ENCODE measurements at regions not wholly inside any gene's neighbourhood (a gene's known extent, or its start where the extent isn't known, plus 50 kb on each side); places are given as distances from the start of the nearest gene placed in this dataset.

GRCh38 chr22:34943830-34944229 lies 122.1 kb upstream of the ISX start:
- no peak for DNase-seq

- no peak for DNase-seq
These were observed 119.5 kb upstream of the ISX start for GRCh38 chr22:34946339-34946985.

GRCh38 chr22:34950489-34950888 lies 115.5 kb upstream of the ISX start:
- no peak for DNase-seq

GRCh38 chr22:34951212-34951611 lies 114.7 kb upstream of the ISX start:
- no peak for DNase-seq

GRCh38 chr22:34960005-34960404 lies 106.0 kb upstream of the ISX start:
- no peak for DNase-seq

- no peak for DNase-seq
These were observed 98.9 kb upstream of the ISX start for GRCh38 chr22:34966980-34967565.

GRCh38 chr22:34969001-34969790 lies 96.8 kb upstream of the ISX start:
- no peak for DNase-seq

- no peak for DNase-seq
These were observed 94.5 kb upstream of the ISX start for GRCh38 chr22:34971456-34971855.

- DNase-seq: no peak
These were observed 93.6 kb upstream of the ISX start for GRCh38 chr22:34972191-34972897.

GRCh38 chr22:34973016-34973415 lies 92.9 kb upstream of the ISX start:
- DNase-seq: no peak

- DNase-seq: no peak
These were observed 92.0 kb upstream of the ISX start for GRCh38 chr22:34973926-34974325.

- DNase-seq: no peak
These were observed 90.2 kb upstream of the ISX start for GRCh38 chr22:34975721-34976120.

- DNase-seq: no peak
These were observed 89.5 kb upstream of the ISX start for GRCh38 chr22:34976474-34976873.

GRCh38 chr22:34976886-34977285 lies 89.1 kb upstream of the ISX start:
- no peak for DNase-seq

GRCh38 chr22:34986523-34986922 lies 79.4 kb upstream of the ISX start:
- no peak for DNase-seq

GRCh38 chr22:34992672-34993071 lies 73.3 kb upstream of the ISX start:
- no peak for DNase-seq

GRCh38 chr22:34993548-34993947 lies 72.4 kb upstream of the ISX start:
- DNase-seq: no peak

- DNase-seq: no peak
These were observed 68.2 kb upstream of the ISX start for GRCh38 chr22:34997633-34998299.

- no peak for DNase-seq
These were observed 67.0 kb upstream of the ISX start for GRCh38 chr22:34998921-34999320.

GRCh38 chr22:35008213-35008612 lies 57.7 kb upstream of the ISX start:
- no peak for DNase-seq

- no peak for DNase-seq
These were observed 55.4 kb upstream of the ISX start for GRCh38 chr22:35010543-35010942.

GRCh38 chr22:35014812-35015211 lies 51.1 kb upstream of the ISX start:
- DNase-seq: no peak
